ENCODE measurements at regions not wholly inside any gene's neighbourhood (a gene's known extent, or its start where the extent isn't known, plus 50 kb on each side); places are given as distances from the start of the nearest gene placed in this dataset.

DNA sequence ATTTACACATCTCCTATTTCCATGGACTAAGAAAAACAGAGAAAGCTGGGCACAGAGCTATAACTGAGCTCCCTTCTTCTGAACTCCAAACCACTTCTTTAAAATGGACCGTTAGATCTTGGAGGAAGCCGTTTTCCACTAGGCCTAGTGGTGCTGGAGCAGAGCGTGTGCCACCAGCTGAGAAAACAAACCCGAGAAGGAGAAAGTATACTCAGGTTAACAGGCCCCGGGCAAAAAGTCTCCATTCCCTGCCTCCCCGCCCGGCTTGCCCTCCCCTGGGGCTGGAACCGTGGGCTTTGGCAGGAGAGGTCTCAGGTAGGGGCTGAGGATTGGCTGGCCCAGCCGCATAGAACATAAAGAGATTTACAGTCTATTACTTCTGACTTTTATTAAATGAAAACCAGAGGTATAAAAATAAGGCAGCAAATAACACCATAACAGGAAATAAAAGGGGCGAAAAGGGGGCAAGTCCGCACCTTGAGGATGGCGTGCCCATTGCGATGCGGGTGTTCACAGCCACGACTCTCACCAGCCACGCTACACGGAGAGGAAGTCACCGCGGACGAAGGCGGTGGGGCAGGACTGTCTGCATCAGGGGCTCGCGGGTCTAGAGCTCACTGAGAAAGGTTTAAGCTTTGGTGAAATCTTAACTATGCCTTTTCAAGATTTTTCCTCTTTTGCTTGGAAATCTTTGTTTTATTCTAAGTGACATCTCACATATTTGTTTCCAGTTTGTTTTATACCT, 191.2 kb upstream of the GMDS start:
- TF ChIP-seq ELF4 (CRISPR knock-in tag; IDR thresholded peaks at IDR 0.05; ENCODE audit: borderline replicate concordance) (no peak), SP1 (IDR thresholded peaks at IDR 0.05) (no peak), SP1 (CRISPR knock-in tag; IDR thresholded peaks at IDR 0.05) (no peak), CBFB (CRISPR knock-in tag; IDR thresholded peaks at IDR 0.05) (no peak), RELA (CRISPR knock-in tag; IDR thresholded peaks at IDR 0.05) (no peak), PAX8 (CRISPR knock-in tag; IDR thresholded peaks at IDR 0.05; ENCODE audit: borderline replicate concordance) (no peak), BHLHE40 (IDR thresholded peaks at IDR 0.05; ENCODE audit: low read length) (no peak)
- TF ChIP-seq, protein P1, sequence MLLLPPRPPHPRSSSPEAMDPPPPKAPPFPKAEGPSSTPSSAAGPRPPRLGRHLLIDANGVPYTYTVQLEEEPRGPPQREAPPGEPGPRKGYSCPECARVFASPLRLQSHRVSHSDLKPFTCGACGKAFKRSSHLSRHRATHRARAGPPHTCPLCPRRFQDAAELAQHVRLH (CRISPR knock-in tag; IDR thresholded peaks at IDR 0.05; ENCODE audit: borderline replicate concordance, low read depth): no peak
- TF ChIP-seq, protein P2, sequence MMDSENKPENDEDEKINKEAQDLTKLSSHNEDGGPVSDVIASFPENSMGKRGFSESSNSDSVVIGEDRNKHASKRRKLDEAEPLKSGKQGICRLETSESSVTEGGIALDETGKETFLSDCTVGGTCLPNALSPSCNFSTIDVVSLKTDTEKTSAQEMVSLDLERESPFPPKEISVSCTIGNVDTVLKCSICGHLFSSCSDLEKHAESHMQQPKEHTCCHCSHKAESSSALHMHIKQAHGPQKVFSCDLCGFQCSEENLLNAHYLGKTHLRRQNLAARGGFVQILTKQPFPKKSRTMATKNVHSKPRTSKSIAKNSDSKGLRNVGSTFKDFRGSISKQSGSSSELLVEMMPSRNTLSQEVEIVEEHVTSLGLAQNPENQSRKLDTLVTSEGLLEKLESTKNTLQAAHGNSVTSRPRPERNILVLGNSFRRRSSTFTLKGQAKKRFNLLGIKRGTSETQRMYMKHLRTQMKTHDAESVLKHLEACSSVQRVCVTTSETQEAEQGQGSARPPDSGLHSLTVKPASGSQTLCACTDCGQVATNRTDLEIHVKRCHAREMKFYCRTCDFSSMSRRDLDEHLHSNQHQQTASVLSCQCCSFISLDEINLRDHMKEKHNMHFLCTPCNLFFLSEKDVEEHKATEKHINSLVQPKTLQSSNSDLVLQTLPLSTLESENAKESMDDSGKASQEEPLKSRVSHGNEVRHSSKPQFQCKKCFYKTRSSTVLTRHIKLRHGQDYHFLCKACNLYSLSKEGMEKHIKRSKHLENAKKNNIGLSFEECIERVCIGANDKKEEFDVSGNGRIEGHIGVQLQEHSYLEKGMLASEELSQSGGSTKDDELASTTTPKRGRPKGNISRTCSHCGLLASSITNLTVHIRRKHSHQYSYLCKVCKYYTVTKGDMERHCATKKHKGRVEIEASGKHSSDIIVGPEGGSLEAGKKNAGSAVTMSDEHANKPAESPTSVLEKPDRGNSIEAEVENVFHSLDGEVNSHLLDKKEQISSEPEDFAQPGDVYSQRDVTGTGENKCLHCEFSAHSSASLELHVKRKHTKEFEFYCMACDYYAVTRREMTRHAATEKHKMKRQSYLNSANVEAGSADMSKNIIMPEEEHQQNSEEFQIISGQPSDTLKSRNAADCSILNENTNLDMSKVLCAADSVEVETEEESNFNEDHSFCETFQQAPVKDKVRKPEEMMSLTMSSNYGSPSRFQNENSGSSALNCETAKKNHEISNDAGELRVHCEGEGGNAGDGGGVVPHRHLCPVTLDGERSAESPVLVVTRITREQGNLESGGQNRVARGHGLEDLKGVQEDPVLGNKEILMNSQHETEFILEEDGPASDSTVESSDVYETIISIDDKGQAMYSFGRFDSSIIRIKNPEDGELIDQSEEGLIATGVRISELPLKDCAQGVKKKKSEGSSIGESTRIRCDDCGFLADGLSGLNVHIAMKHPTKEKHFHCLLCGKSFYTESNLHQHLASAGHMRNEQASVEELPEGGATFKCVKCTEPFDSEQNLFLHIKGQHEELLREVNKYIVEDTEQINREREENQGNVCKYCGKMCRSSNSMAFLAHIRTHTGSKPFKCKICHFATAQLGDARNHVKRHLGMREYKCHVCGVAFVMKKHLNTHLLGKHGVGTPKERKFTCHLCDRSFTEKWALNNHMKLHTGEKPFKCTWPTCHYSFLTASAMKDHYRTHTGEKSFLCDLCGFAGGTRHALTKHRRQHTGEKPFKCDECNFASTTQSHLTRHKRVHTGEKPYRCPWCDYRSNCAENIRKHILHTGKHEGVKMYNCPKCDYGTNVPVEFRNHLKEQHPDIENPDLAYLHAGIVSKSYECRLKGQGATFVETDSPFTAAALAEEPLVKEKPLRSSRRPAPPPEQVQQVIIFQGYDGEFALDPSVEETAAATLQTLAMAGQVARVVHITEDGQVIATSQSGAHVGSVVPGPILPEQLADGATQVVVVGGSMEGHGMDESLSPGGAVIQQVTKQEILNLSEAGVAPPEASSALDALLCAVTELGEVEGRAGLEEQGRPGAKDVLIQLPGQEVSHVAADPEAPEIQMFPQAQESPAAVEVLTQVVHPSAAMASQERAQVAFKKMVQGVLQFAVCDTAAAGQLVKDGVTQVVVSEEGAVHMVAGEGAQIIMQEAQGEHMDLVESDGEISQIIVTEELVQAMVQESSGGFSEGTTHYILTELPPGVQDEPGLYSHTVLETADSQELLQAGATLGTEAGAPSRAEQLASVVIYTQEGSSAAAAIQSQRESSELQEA (CRISPR knock-in tag; IDR thresholded peaks at IDR 0.05; ENCODE audit: not compliant biosample characterization): no peak
- TF ChIP-seq, protein P3, sequence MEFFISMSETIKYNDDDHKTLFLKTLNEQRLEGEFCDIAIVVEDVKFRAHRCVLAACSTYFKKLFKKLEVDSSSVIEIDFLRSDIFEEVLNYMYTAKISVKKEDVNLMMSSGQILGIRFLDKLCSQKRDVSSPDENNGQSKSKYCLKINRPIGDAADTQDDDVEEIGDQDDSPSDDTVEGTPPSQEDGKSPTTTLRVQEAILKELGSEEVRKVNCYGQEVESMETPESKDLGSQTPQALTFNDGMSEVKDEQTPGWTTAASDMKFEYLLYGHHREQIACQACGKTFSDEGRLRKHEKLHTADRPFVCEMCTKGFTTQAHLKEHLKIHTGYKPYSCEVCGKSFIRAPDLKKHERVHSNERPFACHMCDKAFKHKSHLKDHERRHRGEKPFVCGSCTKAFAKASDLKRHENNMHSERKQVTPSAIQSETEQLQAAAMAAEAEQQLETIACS (CRISPR knock-in tag; IDR thresholded peaks at IDR 0.05): no peak
